ENCODE measurements at regions not wholly inside any gene's neighbourhood (a gene's known extent, or its start where the extent isn't known, plus 50 kb on each side); places are given as distances from the start of the nearest gene placed in this dataset.

- Histone ChIP-seq H3K27me3 (ENCODE audit: insufficient read depth, low read depth, low read length) (no peaks in the 10 kb centered on the region), H3F3A (ENCODE audit: insufficient read depth, low read length, poor library complexity, severe bottlenecking) (no peaks in the 10 kb centered on the region), H3K36me3 (ENCODE audit: insufficient read depth, low read length) (no peaks in the 10 kb centered on the region), H2AFZ (ENCODE audit: low read depth, low read length) (no peak overlapping the region), H3K9me2 (ENCODE audit: insufficient read depth, low read length) (no peaks in the 10 kb centered on the region), H3K27ac (ENCODE audit: low read length) (no peak overlapping the region), H4K20me1 (ENCODE audit: insufficient read depth) (no peaks in the 10 kb centered on the region), H3K4me2 (ENCODE audit: low read length) (no peak overlapping the region), H3K9me3 (ENCODE audit: low read length) (no peaks in the 10 kb centered on the region), H3K9ac (ENCODE audit: low read length) (no peak overlapping the region), H3K4me3 (ENCODE audit: low read length) (no peak overlapping the region), H3K79me2 (replicated peaks; ENCODE audit: insufficient read depth, low read length) (no peaks in the 10 kb centered on the region)
- TF ChIP-seq POLR2AphosphoS5 (IDR thresholded peaks at IDR 0.05), result no peak
- TF ChIP-seq SMC3 (conservative IDR thresholded peaks at IDR 0.05; ENCODE audit: poor library complexity), result no peak
- no peak for TF ChIP-seq EP300 (conservative IDR thresholded peaks at IDR 0.05; ENCODE audit: poor library complexity, severe bottlenecking)
- no peak for TF ChIP-seq MXI1 (conservative IDR thresholded peaks at IDR 0.05; ENCODE audit: poor library complexity, severe bottlenecking)
- TF ChIP-seq TAF1 (IDR thresholded peaks at IDR 0.05; ENCODE audit: low read depth), result no peak
- no peak for TF ChIP-seq RAD21 (conservative IDR thresholded peaks at IDR 0.05)
- TF ChIP-seq EZH2 (IDR thresholded peaks at IDR 0.05; ENCODE audit: borderline replicate concordance, insufficient read depth, low read length, poor library complexity, severe bottlenecking), result no peak
- TF ChIP-seq, protein P1, sequence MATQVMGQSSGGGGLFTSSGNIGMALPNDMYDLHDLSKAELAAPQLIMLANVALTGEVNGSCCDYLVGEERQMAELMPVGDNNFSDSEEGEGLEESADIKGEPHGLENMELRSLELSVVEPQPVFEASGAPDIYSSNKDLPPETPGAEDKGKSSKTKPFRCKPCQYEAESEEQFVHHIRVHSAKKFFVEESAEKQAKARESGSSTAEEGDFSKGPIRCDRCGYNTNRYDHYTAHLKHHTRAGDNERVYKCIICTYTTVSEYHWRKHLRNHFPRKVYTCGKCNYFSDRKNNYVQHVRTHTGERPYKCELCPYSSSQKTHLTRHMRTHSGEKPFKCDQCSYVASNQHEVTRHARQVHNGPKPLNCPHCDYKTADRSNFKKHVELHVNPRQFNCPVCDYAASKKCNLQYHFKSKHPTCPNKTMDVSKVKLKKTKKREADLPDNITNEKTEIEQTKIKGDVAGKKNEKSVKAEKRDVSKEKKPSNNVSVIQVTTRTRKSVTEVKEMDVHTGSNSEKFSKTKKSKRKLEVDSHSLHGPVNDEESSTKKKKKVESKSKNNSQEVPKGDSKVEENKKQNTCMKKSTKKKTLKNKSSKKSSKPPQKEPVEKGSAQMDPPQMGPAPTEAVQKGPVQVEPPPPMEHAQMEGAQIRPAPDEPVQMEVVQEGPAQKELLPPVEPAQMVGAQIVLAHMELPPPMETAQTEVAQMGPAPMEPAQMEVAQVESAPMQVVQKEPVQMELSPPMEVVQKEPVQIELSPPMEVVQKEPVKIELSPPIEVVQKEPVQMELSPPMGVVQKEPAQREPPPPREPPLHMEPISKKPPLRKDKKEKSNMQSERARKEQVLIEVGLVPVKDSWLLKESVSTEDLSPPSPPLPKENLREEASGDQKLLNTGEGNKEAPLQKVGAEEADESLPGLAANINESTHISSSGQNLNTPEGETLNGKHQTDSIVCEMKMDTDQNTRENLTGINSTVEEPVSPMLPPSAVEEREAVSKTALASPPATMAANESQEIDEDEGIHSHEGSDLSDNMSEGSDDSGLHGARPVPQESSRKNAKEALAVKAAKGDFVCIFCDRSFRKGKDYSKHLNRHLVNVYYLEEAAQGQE (IDR thresholded peaks at IDR 0.05; ENCODE audit: borderline replicate concordance), result no peak
- TF ChIP-seq, protein P2, sequence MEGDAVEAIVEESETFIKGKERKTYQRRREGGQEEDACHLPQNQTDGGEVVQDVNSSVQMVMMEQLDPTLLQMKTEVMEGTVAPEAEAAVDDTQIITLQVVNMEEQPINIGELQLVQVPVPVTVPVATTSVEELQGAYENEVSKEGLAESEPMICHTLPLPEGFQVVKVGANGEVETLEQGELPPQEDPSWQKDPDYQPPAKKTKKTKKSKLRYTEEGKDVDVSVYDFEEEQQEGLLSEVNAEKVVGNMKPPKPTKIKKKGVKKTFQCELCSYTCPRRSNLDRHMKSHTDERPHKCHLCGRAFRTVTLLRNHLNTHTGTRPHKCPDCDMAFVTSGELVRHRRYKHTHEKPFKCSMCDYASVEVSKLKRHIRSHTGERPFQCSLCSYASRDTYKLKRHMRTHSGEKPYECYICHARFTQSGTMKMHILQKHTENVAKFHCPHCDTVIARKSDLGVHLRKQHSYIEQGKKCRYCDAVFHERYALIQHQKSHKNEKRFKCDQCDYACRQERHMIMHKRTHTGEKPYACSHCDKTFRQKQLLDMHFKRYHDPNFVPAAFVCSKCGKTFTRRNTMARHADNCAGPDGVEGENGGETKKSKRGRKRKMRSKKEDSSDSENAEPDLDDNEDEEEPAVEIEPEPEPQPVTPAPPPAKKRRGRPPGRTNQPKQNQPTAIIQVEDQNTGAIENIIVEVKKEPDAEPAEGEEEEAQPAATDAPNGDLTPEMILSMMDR (IDR thresholded peaks at IDR 0.05; ENCODE audit: poor library complexity, severe bottlenecking), result no peak
Observed at GRCh38 chr12:127334365-127334764, 932.6 kb upstream of the TMEM132C start.

GRCh38 chr12:127334912-127335644 is 931.9 kb upstream of the TMEM132C start:
- Histone ChIP-seq H3K9me2 (ENCODE audit: insufficient read depth, low read length) (no peaks in the 10 kb centered on the region), H3K9ac (ENCODE audit: low read length) (no peak overlapping the region), H3K27ac (ENCODE audit: low read length) (no peak overlapping the region), H3K9me3 (ENCODE audit: low read length) (no peaks in the 10 kb centered on the region), H3F3A (ENCODE audit: insufficient read depth, low read length, poor library complexity, severe bottlenecking) (no peaks in the 10 kb centered on the region), H3K36me3 (ENCODE audit: insufficient read depth, low read length) (no peaks in the 10 kb centered on the region), H3K27me3 (ENCODE audit: insufficient read depth, low read depth, low read length) (no peaks in the 10 kb centered on the region), H2AFZ (ENCODE audit: low read depth, low read length) (no peak overlapping the region), H3K4me2 (ENCODE audit: low read length) (no peak overlapping the region), H4K20me1 (ENCODE audit: insufficient read depth) (no peaks in the 10 kb centered on the region), H3K79me2 (replicated peaks; ENCODE audit: insufficient read depth, low read length) (no peaks in the 10 kb centered on the region), H3K4me3 (ENCODE audit: low read length) (no peak overlapping the region)
- TF ChIP-seq TAF1 (IDR thresholded peaks at IDR 0.05; ENCODE audit: low read depth) (no peak), SMC3 (conservative IDR thresholded peaks at IDR 0.05; ENCODE audit: poor library complexity) (no peak), POLR2AphosphoS5 (IDR thresholded peaks at IDR 0.05) (no peak), RAD21 (conservative IDR thresholded peaks at IDR 0.05) (no peak), EZH2 (IDR thresholded peaks at IDR 0.05; ENCODE audit: borderline replicate concordance, insufficient read depth, low read length, poor library complexity, severe bottlenecking) (no peak), EP300 (conservative IDR thresholded peaks at IDR 0.05; ENCODE audit: poor library complexity, severe bottlenecking) (no peak)
- TF ChIP-seq, protein P2 (IDR thresholded peaks at IDR 0.05; ENCODE audit: poor library complexity, severe bottlenecking), result no peak
- TF ChIP-seq, protein P1 (IDR thresholded peaks at IDR 0.05; ENCODE audit: borderline replicate concordance), result no peak
